SK-N-MC (cell line): ENCODE measurements at regions not wholly inside any gene's neighbourhood (a gene's known extent, or its start where the extent isn't known, plus 50 kb on each side); places are given as distances from the start of the nearest gene placed in this dataset.

Source experiments
- EZH2 ChIP-seq: fragments of 200-600 bp; sonication (generic); IDR thresholded peaks from one replicate; pipeline ENCODE4 v1.6.1; 2017; ENCODE audit warnings: antibody characterized with exemption
- FOXP2 ChIP-seq: optimal IDR thresholded peaks from 2 replicates; pipeline ENCODE3; 2011; ENCODE audit warnings: mild to moderate bottlenecking, moderate library complexity; ENCODE audit not compliant: insufficient read depth; ENCODE audit errors: extremely low read length, control extremely low read depth
- POLR2AphosphoS5 ChIP-seq: IDR thresholded peaks from 2 replicates; pipeline ENCODE4 v1.6.1; 2012; ENCODE audit warnings: mild to moderate bottlenecking, low read depth, low read length, borderline replicate concordance

GRCh38 chr18:75904416-75904815 is 476.9 kb upstream of the SMIM21 start:
- TF ChIP-seq POLR2AphosphoS5 (no peak), EZH2 (no peak), FOXP2 (no peak)
